ENCODE measurements at regions not wholly inside any gene's neighbourhood (a gene's known extent, or its start where the extent isn't known, plus 50 kb on each side); places are given as distances from the start of the nearest gene placed in this dataset.

DNA sequence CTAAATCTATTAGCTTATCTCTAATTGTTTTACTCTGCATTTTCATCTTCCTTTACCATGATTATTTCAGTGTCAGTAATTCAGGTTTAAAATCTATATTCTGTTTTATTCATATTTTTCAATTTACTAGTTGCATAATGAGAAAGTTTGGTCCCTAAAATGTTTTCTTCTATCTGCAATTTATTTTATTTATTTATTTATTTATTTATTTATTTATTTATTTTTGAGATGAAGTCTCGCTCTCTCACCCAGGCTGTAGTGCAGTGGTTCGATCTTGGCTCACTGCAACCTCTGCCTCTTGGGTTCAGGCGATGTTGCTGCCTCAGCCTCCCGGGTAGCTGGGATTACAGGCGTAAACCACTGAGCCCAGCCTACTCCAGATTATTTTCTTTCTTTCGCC is 1597.3 kb downstream of the CDH8 start:
- Histone ChIP-seq H3K4me1 (ENCODE audit: insufficient read depth, low read length) (no peaks in the 10 kb centered on the region), H3K27ac (ENCODE audit: extremely low read length, insufficient read depth, low read length) (no peak overlapping the region), H3K9ac (ENCODE audit: insufficient read depth, low read depth, low read length) (no peak overlapping the region), H2AFZ (ENCODE audit: low read length) (no peak overlapping the region), H3K4me2 (ENCODE audit: low read depth, low read length) (no peak overlapping the region), H3K9me3 (ENCODE audit: low read length) (peaks cover 62% of the 10 kb centered on the region), H4K20me1 (ENCODE audit: insufficient read depth, low read length) (no peaks in the 10 kb centered on the region), H3K27me3 (ENCODE audit: control insufficient read depth in 1 of 2, insufficient read depth in 2 of 2, low read length in 2 of 2) (no peaks in the 10 kb centered on the region), H3K79me2 (ENCODE audit: insufficient read depth, low read length) (no peaks in the 10 kb centered on the region), H3K36me3 (replicated peaks in 1 of 2; ENCODE audit: control insufficient read depth in 1 of 2, insufficient read depth in 2 of 2, low read length in 2 of 2) (no peaks in the 10 kb centered on the region), H3K4me3 (replicated peaks in 1 of 3; ENCODE audit: insufficient read depth in 1 of 3, low read depth in 2 of 3, low read length in 3 of 3) (no peak overlapping the region)
- intact Hi-C loops (cut with micrococcal nuclease; ENCODE audit: unreplicated experiment) = no loop called here
- ChIA-PET CTCF (ENCODE audit: low intra/inter-chr PET ratio, low total read pairs) (no interaction called here), POLR2A (no interaction called here)
- TF ChIP-seq MTF2 (CRISPR knock-in tag; IDR thresholded peaks at IDR 0.05; ENCODE audit: borderline replicate concordance) (no peak), CHD2 (IDR thresholded peaks at IDR 0.05; ENCODE audit: low read depth, low read length) (no peak)
- DNase-seq (ENCODE audit: low spot score) = no peak
- no peak for ATAC-seq
- in situ Hi-C loops (cut with HindIII; ENCODE audit: extremely low pct_ligation_motif_present, low pct_unique_long_range_greater_than_20kb) = no loop called here
- 29% methylated on average over 6 of the region's 6 CpGs for WGBS (ENCODE audit: low lambda C conversion rate)
- no peak for FAIRE-seq
- BruUV-seq (replicated peaks) = no TSS peak

DNA sequence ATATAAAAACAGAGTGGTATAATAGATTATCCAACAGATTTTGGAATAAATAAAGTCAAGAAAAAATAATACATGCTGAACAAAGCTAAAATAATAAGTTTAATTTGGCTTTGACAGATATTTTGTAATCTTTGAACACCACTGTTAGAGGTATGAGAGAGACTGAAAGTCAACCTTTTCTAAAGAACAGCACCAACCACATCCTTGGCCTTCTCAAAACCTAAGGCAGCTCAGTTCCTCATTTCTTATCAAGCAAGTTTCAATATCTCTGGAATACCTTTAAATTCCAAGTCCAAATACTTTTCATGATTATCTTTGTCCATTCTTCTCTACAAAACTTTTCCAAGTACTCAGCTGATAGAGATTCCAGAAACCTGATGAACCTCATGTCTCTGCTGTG is 1603.8 kb downstream of the CDH8 start:
- ATAC-seq (no peak), DNase-seq (ENCODE audit: low spot score) (no peak), FAIRE-seq (no peak)
- H3K27me3 ChIP-seq (ENCODE audit: control insufficient read depth in 1 of 2, insufficient read depth in 2 of 2, low read length in 2 of 2) = no peaks in the 10 kb centered on the region
- POLR2A ChIA-PET = no interaction called here
- H3K4me1 ChIP-seq (ENCODE audit: insufficient read depth, low read length) = no peaks in the 10 kb centered on the region
- H4K20me1 ChIP-seq (ENCODE audit: insufficient read depth, low read length) = no peaks in the 10 kb centered on the region
- peaks cover 76% of the 10 kb centered on the region for H3K9me3 ChIP-seq (ENCODE audit: low read length)
- H2AFZ ChIP-seq (ENCODE audit: low read length) = no peak overlapping the region
- no peak overlapping the region for H3K9ac ChIP-seq (ENCODE audit: insufficient read depth, low read depth, low read length)
- in situ Hi-C loops (cut with HindIII; ENCODE audit: extremely low pct_ligation_motif_present, low pct_unique_long_range_greater_than_20kb) = no loop called here
- H3K4me2 ChIP-seq (ENCODE audit: low read depth, low read length) = no peak overlapping the region
- H3K36me3 ChIP-seq (replicated peaks in 1 of 2; ENCODE audit: control insufficient read depth in 1 of 2, insufficient read depth in 2 of 2, low read length in 2 of 2) = no peaks in the 10 kb centered on the region
- H3K27ac ChIP-seq (ENCODE audit: extremely low read length, insufficient read depth, low read length) = no peak overlapping the region
- CTCF ChIA-PET (ENCODE audit: low intra/inter-chr PET ratio, low total read pairs) = no interaction called here
- H3K79me2 ChIP-seq (ENCODE audit: insufficient read depth, low read length) = no peaks in the 10 kb centered on the region
- intact Hi-C loops (cut with micrococcal nuclease; ENCODE audit: unreplicated experiment) = no loop called here
- no TSS peak for BruUV-seq (replicated peaks)
- no peak overlapping the region for H3K4me3 ChIP-seq (replicated peaks in 1 of 3; ENCODE audit: insufficient read depth in 1 of 3, low read depth in 2 of 3, low read length in 3 of 3)
- TF ChIP-seq ZNF484 (CRISPR knock-in tag; IDR thresholded peaks at IDR 0.05; ENCODE audit: borderline replicate concordance, low read depth) (no peak), ZSCAN30 (CRISPR knock-in tag; IDR thresholded peaks at IDR 0.05) (no peak), ZFP36 (IDR thresholded peaks at IDR 0.05; ENCODE audit: borderline replicate concordance, low read depth, low read length, partially characterized antibody) (no peak), ZNF234 (CRISPR knock-in tag; conservative IDR thresholded peaks at IDR 0.05) (no peak)
- TF ChIP-seq, protein P1, sequence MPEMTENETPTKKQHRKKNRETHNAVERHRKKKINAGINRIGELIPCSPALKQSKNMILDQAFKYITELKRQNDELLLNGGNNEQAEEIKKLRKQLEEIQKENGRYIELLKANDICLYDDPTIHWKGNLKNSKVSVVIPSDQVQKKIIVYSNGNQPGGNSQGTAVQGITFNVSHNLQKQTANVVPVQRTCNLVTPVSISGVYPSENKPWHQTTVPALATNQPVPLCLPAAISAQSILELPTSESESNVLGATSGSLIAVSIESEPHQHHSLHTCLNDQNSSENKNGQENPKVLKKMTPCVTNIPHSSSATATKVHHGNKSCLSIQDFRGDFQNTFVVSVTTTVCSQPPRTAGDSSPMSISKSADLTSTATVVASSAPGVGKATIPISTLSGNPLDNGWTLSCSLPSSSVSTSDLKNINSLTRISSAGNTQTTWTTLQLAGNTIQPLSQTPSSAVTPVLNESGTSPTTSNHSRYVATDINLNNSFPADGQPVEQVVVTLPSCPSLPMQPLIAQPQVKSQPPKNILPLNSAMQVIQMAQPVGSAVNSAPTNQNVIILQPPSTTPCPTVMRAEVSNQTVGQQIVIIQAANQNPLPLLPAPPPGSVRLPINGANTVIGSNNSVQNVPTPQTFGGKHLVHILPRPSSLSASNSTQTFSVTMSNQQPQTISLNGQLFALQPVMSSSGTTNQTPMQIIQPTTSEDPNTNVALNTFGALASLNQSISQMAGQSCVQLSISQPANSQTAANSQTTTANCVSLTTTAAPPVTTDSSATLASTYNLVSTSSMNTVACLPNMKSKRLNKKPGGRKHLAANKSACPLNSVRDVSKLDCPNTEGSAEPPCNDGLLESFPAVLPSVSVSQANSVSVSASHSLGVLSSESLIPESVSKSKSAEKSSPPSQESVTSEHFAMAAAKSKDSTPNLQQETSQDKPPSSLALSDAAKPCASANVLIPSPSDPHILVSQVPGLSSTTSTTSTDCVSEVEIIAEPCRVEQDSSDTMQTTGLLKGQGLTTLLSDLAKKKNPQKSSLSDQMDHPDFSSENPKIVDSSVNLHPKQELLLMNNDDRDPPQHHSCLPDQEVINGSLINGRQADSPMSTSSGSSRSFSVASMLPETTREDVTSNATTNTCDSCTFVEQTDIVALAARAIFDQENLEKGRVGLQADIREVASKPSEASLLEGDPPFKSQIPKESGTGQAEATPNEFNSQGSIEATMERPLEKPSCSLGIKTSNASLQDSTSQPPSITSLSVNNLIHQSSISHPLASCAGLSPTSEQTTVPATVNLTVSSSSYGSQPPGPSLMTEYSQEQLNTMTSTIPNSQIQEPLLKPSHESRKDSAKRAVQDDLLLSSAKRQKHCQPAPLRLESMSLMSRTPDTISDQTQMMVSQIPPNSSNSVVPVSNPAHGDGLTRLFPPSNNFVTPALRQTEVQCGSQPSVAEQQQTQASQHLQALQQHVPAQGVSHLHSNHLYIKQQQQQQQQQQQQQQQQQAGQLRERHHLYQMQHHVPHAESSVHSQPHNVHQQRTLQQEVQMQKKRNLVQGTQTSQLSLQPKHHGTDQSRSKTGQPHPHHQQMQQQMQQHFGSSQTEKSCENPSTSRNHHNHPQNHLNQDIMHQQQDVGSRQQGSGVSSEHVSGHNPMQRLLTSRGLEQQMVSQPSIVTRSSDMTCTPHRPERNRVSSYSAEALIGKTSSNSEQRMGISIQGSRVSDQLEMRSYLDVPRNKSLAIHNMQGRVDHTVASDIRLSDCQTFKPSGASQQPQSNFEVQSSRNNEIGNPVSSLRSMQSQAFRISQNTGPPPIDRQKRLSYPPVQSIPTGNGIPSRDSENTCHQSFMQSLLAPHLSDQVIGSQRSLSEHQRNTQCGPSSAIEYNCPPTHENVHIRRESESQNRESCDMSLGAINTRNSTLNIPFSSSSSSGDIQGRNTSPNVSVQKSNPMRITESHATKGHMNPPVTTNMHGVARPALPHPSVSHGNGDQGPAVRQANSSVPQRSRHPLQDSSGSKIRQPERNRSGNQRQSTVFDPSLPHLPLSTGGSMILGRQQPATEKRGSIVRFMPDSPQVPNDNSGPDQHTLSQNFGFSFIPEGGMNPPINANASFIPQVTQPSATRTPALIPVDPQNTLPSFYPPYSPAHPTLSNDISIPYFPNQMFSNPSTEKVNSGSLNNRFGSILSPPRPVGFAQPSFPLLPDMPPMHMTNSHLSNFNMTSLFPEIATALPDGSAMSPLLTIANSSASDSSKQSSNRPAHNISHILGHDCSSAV (CRISPR knock-in tag; IDR thresholded peaks at IDR 0.05; ENCODE audit: borderline replicate concordance) = no peak
- TF ChIP-seq, protein P2, sequence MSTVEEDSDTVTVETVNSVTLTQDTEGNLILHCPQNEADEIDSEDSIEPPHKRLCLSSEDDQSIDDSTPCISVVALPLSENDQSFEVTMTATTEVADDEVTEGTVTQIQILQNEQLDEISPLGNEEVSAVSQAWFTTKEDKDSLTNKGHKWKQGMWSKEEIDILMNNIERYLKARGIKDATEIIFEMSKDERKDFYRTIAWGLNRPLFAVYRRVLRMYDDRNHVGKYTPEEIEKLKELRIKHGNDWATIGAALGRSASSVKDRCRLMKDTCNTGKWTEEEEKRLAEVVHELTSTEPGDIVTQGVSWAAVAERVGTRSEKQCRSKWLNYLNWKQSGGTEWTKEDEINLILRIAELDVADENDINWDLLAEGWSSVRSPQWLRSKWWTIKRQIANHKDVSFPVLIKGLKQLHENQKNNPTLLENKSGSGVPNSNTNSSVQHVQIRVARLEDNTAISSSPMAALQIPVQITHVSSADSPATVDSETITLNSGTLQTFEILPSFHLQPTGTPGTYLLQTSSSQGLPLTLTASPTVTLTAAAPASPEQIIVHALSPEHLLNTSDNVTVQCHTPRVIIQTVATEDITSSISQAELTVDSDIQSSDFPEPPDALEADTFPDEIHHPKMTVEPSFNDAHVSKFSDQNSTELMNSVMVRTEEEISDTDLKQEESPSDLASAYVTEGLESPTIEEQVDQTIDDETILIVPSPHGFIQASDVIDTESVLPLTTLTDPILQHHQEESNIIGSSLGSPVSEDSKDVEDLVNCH (CRISPR knock-in tag; IDR thresholded peaks at IDR 0.05) = no peak

All from HepG2 (cell line).